Epidermal melanocyte (primary cell): ENCODE measurements at regions not wholly inside any gene's neighbourhood (a gene's known extent, or its start where the extent isn't known, plus 50 kb on each side); places are given as distances from the start of the nearest gene placed in this dataset.
A peak's percentile ranks its signal among the peaks of the same experiment; 100 is the strongest.

ENCODE experiments used
- DNase-seq: peaks from one replicate; pipeline ENCODE4 v3.0.0; 2011; ENCODE audit warnings: low spot score; ENCODE audit not compliant: insufficient read length

- DNase-seq, result no peak
Observed at GRCh38 chr12:111310076-111310870, 58.6 kb downstream of the PHETA1 start.

- no peak for DNase-seq
Observed at GRCh38 chr12:111309584-111309983, 59.3 kb downstream of the PHETA1 start.

GRCh38 chr12:111308473-111308872, 60.4 kb downstream of the PHETA1 start:
- no peak for DNase-seq

GRCh38 chr12:111304642-111305071, 64.2 kb downstream of the PHETA1 start:
- DNase-seq, result no peak

GRCh38 chr12:111303531-111303930, 65.4 kb downstream of the PHETA1 start:
- no peak for DNase-seq

- DNase-seq, result peak; percentile 49
Observed at GRCh38 chr12:111298582-111299436, 70.1 kb downstream of the PHETA1 start.

GRCh38 chr12:111297703-111298426, 71.0 kb downstream of the PHETA1 start:
- DNase-seq, result no peak

- DNase-seq, result no peak
Observed at GRCh38 chr12:111296906-111297463, 71.9 kb downstream of the PHETA1 start.

- no peak for DNase-seq
Observed at GRCh38 chr12:111295176-111295575, 73.7 kb downstream of the PHETA1 start.

GRCh38 chr12:111293266-111294009, 75.5 kb downstream of the PHETA1 start:
- DNase-seq, result no peak

- DNase-seq, result no peak
Observed at GRCh38 chr12:111291357-111291756, 77.5 kb downstream of the PHETA1 start.

GRCh38 chr12:111288771-111289170, 80.1 kb downstream of the PHETA1 start:
- no peak for DNase-seq

- DNase-seq, result no peak
Observed at GRCh38 chr12:111287125-111287900, 81.6 kb downstream of the PHETA1 start.

- DNase-seq, result no peak
Observed at GRCh38 chr12:111285200-111285599, 83.7 kb downstream of the PHETA1 start.

- DNase-seq, result no peak
Observed at GRCh38 chr12:111284709-111285108, 84.2 kb downstream of the PHETA1 start.

GRCh38 chr12:111283966-111284365, 84.9 kb downstream of the PHETA1 start:
- no peak for DNase-seq

- DNase-seq, result no peak
Observed at GRCh38 chr12:111283521-111283920, 85.4 kb downstream of the PHETA1 start.

- DNase-seq, result no peak
Observed at GRCh38 chr12:111277570-111277969, 91.3 kb downstream of the PHETA1 start.

- DNase-seq, result no peak
Observed at GRCh38 chr12:111276146-111276545, 92.7 kb downstream of the PHETA1 start.

GRCh38 chr12:111275308-111275707, 93.6 kb downstream of the PHETA1 start:
- no peak for DNase-seq
